IMR-90 (cell line): ENCODE measurements at regions not wholly inside any gene's neighbourhood (a gene's known extent, or its start where the extent isn't known, plus 50 kb on each side); places are given as distances from the start of the nearest gene placed in this dataset.

Experiments used
- ATAC-seq: fragments of 200-7000 bp; cut with Tn5 transposase; 2 replicates; pipeline ENCODE4 v1.9.1; 2020; ENCODE audit warnings: low read depth, mild to moderate bottlenecking, moderate library complexity
- BruUV-seq: library from RNA; stranded (reverse); fragments of 400-500 nt; replicated peaks from 2 replicates; lab custom pipeline; 2021; lab: Mats Ljungman, UMichigan
- CTCF ChIA-PET: fragments of 300-600 bp; formaldehyde crosslinking; extraction: SDS; loops from one replicate; lab custom pipeline; 2021; ENCODE audit warnings: antibody characterized with exemption; lab: Yijun Ruan, JAX
- POLR2A ChIA-PET: fragments of 300-600 bp; sonication (Branson Sonifier 250); formaldehyde crosslinking; loops from one replicate; lab custom pipeline; 2022; ENCODE audit warnings: antibody characterized with exemption; ENCODE audit not compliant: unreplicated experiment; lab: Charles Lee
- DNase-seq: peaks from one replicate; pipeline ENCODE4 v3.0.0; 2013
- H2AFZ ChIP-seq: replicated peaks from 2 replicates; pipeline ENCODE3; 2013; ENCODE audit warnings: low read length, mild to moderate bottlenecking; ENCODE audit not compliant: poor library complexity
- H2AK5ac ChIP-seq: 2 replicates; pipeline ENCODE4 v1.6.1; 2013; ENCODE audit warnings: low read depth, low read length, inconsistent platforms
- H2AK9ac ChIP-seq: replicated peaks from 2 replicates; pipeline ENCODE3; 2013; ENCODE audit warnings: mild to moderate bottlenecking, low read depth, low read length, moderate library complexity; ENCODE audit not compliant: poor library complexity
- H2BK120ac ChIP-seq: 2 replicates; pipeline ENCODE4 v1.6.1; 2013; ENCODE audit warnings: low read depth, low read length, inconsistent platforms
- H2BK15ac ChIP-seq: 3 replicates; pipeline ENCODE4 v1.6.1; 2013; ENCODE audit warnings: low read depth, low read length, inconsistent platforms
- H2BK20ac ChIP-seq: 2 replicates; pipeline ENCODE4 v1.6.1; 2013; ENCODE audit warnings: low read depth, mild to moderate bottlenecking, inconsistent platforms, low read length, moderate library complexity
- H2BK5ac ChIP-seq: 2 replicates; pipeline ENCODE4 v1.6.1; 2013; ENCODE audit warnings: mild to moderate bottlenecking, low read depth, low read length, inconsistent platforms; ENCODE audit not compliant: poor library complexity, severe bottlenecking
- H3K14ac ChIP-seq: replicated peaks from 2 replicates; pipeline ENCODE4 v1.6.1; 2013; ENCODE audit warnings: low read depth, low read length, inconsistent platforms
- H3K18ac ChIP-seq: 2 replicates; pipeline ENCODE4 v1.6.1; 2013; ENCODE audit warnings: low read depth, low read length, control low read depth
- H3K23ac ChIP-seq: 2 replicates; pipeline ENCODE4 v1.6.1; 2013; ENCODE audit warnings: low read depth, low read length, inconsistent platforms
- H3K27ac ChIP-seq: 2 replicates; pipeline ENCODE4 v1.5.1; 2013; ENCODE audit warnings: mild to moderate bottlenecking, control low read depth, low read length; ENCODE audit not compliant: insufficient read depth
- H3K27me3 ChIP-seq: 2 replicates; pipeline ENCODE4 v1.6.1; 2013; ENCODE audit warnings: low read length; ENCODE audit not compliant: control insufficient read depth, insufficient read depth
- H3K36me3 ChIP-seq: 2 replicates; pipeline ENCODE4 v1.6.1; 2013; ENCODE audit warnings: low read length, mixed read lengths; ENCODE audit not compliant: control insufficient read depth, insufficient read depth
- H3K4ac ChIP-seq: 2 replicates; pipeline ENCODE4 v1.6.1; 2013; ENCODE audit warnings: low read depth, low read length, inconsistent platforms
- H3K4me1 ChIP-seq: 2 replicates; pipeline ENCODE4 v1.6.1; 2013; ENCODE audit warnings: low read length, mixed read lengths; ENCODE audit not compliant: control insufficient read depth, insufficient read depth
- H3K4me2 ChIP-seq: 2 replicates; pipeline ENCODE4 v1.6.1; 2013; ENCODE audit warnings: low read depth, mild to moderate bottlenecking, control low read depth, low read length, moderate library complexity
- H3K4me3 ChIP-seq: 2 replicates; pipeline ENCODE4 v1.5.1; 2013; ENCODE audit warnings: low read depth, mild to moderate bottlenecking, control low read depth, low read length, moderate library complexity; ENCODE audit not compliant: insufficient read depth
- H3K56ac ChIP-seq: 2 replicates; pipeline ENCODE4 v1.6.1; 2013; ENCODE audit warnings: low read length, inconsistent platforms; ENCODE audit not compliant: insufficient read depth; ENCODE audit errors: extremely low read depth
- H3K79me1 ChIP-seq, 2 experiments: 2 replicates each; pipeline ENCODE4 v1.6.1; 2013; ENCODE audit warnings: low read length in 2 of 2, inconsistent platforms in 1 of 2, low read depth in 1 of 2
- H3K9ac ChIP-seq: 2 replicates; pipeline ENCODE4 v1.6.1; 2013; ENCODE audit warnings: low read depth, low read length, control low read depth
- H3K9me1 ChIP-seq: 2 replicates; pipeline ENCODE4 v1.6.1; 2013; ENCODE audit warnings: low read length, inconsistent platforms; ENCODE audit not compliant: insufficient read depth
- H3K9me3 ChIP-seq: 2 replicates; pipeline ENCODE4 v1.6.1; 2013; ENCODE audit warnings: low read length; ENCODE audit not compliant: control insufficient read depth, insufficient read depth
- H4K20me1 ChIP-seq: 2 replicates; pipeline ENCODE4 v1.6.1; 2013; ENCODE audit warnings: low read length, inconsistent platforms; ENCODE audit not compliant: insufficient read depth
- H4K5ac ChIP-seq: 2 replicates; pipeline ENCODE4 v1.6.1; 2013; ENCODE audit warnings: mild to moderate bottlenecking, low read depth, low read length, control low read depth
- H4K8ac ChIP-seq, 2 experiments: 2 replicates each; pipeline ENCODE4 v1.6.1; 2013; ENCODE audit warnings: low read depth in 2 of 2, low read length in 2 of 2, control low read depth in 1 of 2, inconsistent platforms in 1 of 2
- H4K91ac ChIP-seq: 2 replicates; pipeline ENCODE4 v1.6.1; 2013; ENCODE audit warnings: low read depth, low read length, inconsistent platforms; ENCODE audit not compliant: insufficient read depth
- BHLHE40 ChIP-seq: fragments of 150-350 bp; IDR thresholded peaks from 2 replicates; pipeline ENCODE4 v1.6.1; 2016; ENCODE audit warnings: mild to moderate bottlenecking, low read depth, low read length
- CEBPB ChIP-seq: IDR thresholded peaks from 2 replicates; pipeline ENCODE4 v1.6.1; 2012; ENCODE audit warnings: low read depth, low read length, improper control_type of control experiment
- CHD1 ChIP-seq: IDR thresholded peaks from 2 replicates; pipeline ENCODE4 v1.6.1; 2012; ENCODE audit warnings: low read depth, low read length, improper control_type of control experiment
- CTCF ChIP-seq: conservative IDR thresholded peaks from 2 replicates; pipeline ENCODE4 v1.5.1; 2012; ENCODE audit warnings: mild to moderate bottlenecking, low read depth, low read length, improper control_type of control experiment
- ELK1 ChIP-seq: fragments of 150-350 bp; IDR thresholded peaks from 2 replicates; pipeline ENCODE4 v1.6.1; 2016; ENCODE audit warnings: low read depth, mild to moderate bottlenecking, low read length, moderate library complexity, borderline replicate concordance
- FOS ChIP-seq: fragments of 150-350 bp; IDR thresholded peaks from 2 replicates; pipeline ENCODE4 v1.6.1; 2016; ENCODE audit warnings: low read depth, low read length
- MAFK ChIP-seq: IDR thresholded peaks from 2 replicates; pipeline ENCODE4 v1.6.1; 2012; ENCODE audit warnings: low read depth, low read length, improper control_type of control experiment
- MXI1 ChIP-seq: IDR thresholded peaks from 2 replicates; pipeline ENCODE4 v1.6.1; 2012; ENCODE audit warnings: low read depth, mild to moderate bottlenecking, low read length, moderate library complexity, borderline replicate concordance
- NFE2L2 ChIP-seq: fragments of 150-350 bp; IDR thresholded peaks from 2 replicates; pipeline ENCODE4 v1.6.1; 2016; ENCODE audit warnings: low read depth, mild to moderate bottlenecking, low read length
- POLR2A ChIP-seq: IDR thresholded peaks from 2 replicates; pipeline ENCODE4 v1.6.1; 2012; ENCODE audit warnings: mild to moderate bottlenecking, low read depth, low read length
- RAD21 ChIP-seq: IDR thresholded peaks from 2 replicates; pipeline ENCODE4 v1.6.1; 2012; ENCODE audit warnings: low read length, improper control_type of control experiment
- RCOR1 ChIP-seq: IDR thresholded peaks from 2 replicates; pipeline ENCODE4 v1.6.1; 2012; ENCODE audit warnings: mild to moderate bottlenecking, low read length, improper control_type of control experiment; ENCODE audit not compliant: insufficient replicate concordance
- RFX5 ChIP-seq: IDR thresholded peaks from 2 replicates; pipeline ENCODE4 v1.8.0; 2012; ENCODE audit warnings: low read depth, mild to moderate bottlenecking, low read length, moderate library complexity
- SMC3 ChIP-seq: fragments of 150-350 bp; IDR thresholded peaks from 2 replicates; pipeline ENCODE4 v1.6.1; 2016; ENCODE audit warnings: low read depth, mild to moderate bottlenecking, antibody characterized with exemption, low read length, moderate library complexity
- USF2 ChIP-seq: fragments of 150-350 bp; IDR thresholded peaks from 2 replicates; pipeline ENCODE4 v1.6.1; 2017; ENCODE audit warnings: mild to moderate bottlenecking, antibody characterized with exemption, low read length, low read depth
- WGBS, 2 experiments: methylation state at CpG; one replicate each; pipeline versions ENCODE4 v1.1.5 to v1.1.7; 2013; ENCODE audit warnings: missing lambda C conversion rate in 2 of 2; ENCODE audit not compliant: insufficient read length in 1 of 2; ENCODE audit errors: extremely low coverage in 2 of 2; 5-methylcytosine and 5-hydroxymethylcytosine counted together
- dilution Hi-C: fragments of 300-500 bp; cut with HindIII; formaldehyde crosslinking; loops from one replicate; pipeline ENCODE4 v1.14.3; 2018; ENCODE audit warnings: low sequenced_read_pairs; ENCODE audit not compliant: unreplicated experiment
- in situ Hi-C: fragments of 300-500 bp; cut with MboI; formaldehyde crosslinking; loops from 3 replicates; pipeline ENCODE4 v1.14.3; 2019; ENCODE audit warnings: low sequenced_read_pairs, inconsistent platforms, mixed read lengths
- intact Hi-C: fragments of 100-400 bp; cut with micrococcal nuclease; formaldehyde crosslinking; loops from 2 replicates; pipeline ENCODE4 v1.10.0; 2022

- Histone ChIP-seq H3K4me2 (no peak overlapping the region), H2AK9ac (no peak overlapping the region), H2AFZ (no peak overlapping the region), H3K27ac (0 out of 2 replicates have a peak overlapping the region, but pooled peaks have one; percentile 16), H3K36me3 (no peaks in the 10 kb centered on the region), H2BK5ac (no peak overlapping the region), H3K23ac (no peak overlapping the region), H3K4me1 (peaks cover 18% of the 10 kb centered on the region), H3K79me1 (no peaks in the 10 kb centered on the region), H2AK5ac (peak overlapping the region; percentile 44; the same call in 1 of the 2 replicates), H3K14ac (no peak overlapping the region), H3K9me3 (no peaks in the 10 kb centered on the region; the same call in 1 of the 2 replicates), H3K4me3 (no peak overlapping the region), H3K4ac (peak overlapping the region; percentile 69), H2BK20ac (peak overlapping the region; percentile 53; the same call in 1 of the 2 replicates), H3K18ac (no peak overlapping the region; the same call in 1 of the 2 replicates), H4K8ac (no peak overlapping the region; a peak in 1 of 4 replicates), H2BK15ac (peak overlapping the region; percentile 59; the same call in 1 of the 3 replicates), H4K5ac (no peak overlapping the region; the same call in 1 of the 2 replicates), H4K20me1 (no peaks in the 10 kb centered on the region), H3K56ac (no peak overlapping the region), H3K9ac (no peak overlapping the region), H2BK120ac (peak overlapping the region; percentile 83), H4K91ac (peak overlapping the region; percentile 57), H3K9me1 (peaks cover 16% of the 10 kb centered on the region), H3K27me3 (no peaks in the 10 kb centered on the region; the same call in 1 of the 2 replicates)
- ChIA-PET POLR2A (no interaction called here), CTCF (interaction anchor here (1.0 kb wide), 2 partner anchors 86 to 144 kb away, joined by 3 to 4 read pairs; no protein-coding TSS in a partner anchor)
- ATAC-seq, result no peak
- WGBS, 2 experiments, result 100% methylated on average over 3 of the region's 6 CpGs; no CpG with 5 or more reads in 1 of the 2 experiments
- in situ Hi-C loops (no loop called here), dilution Hi-C loops (no loop called here), intact Hi-C loops (no loop called here)
- BruUV-seq, result no TSS peak
- no peak for TF ChIP-seq CHD1
- no peak for TF ChIP-seq MXI1
- TF ChIP-seq RAD21, result no peak
- TF ChIP-seq CTCF, result no peak
- TF ChIP-seq NFE2L2, result no peak
- no peak for TF ChIP-seq FOS
- no peak for TF ChIP-seq ELK1
- TF ChIP-seq BHLHE40, result no peak
- TF ChIP-seq RCOR1, result no peak
- no peak for TF ChIP-seq CEBPB
- no peak for TF ChIP-seq SMC3
- no peak for TF ChIP-seq POLR2A
- no peak for TF ChIP-seq RFX5
- no peak for TF ChIP-seq MAFK
- TF ChIP-seq USF2, result no peak
- DNase-seq, result no peak
Observed at GRCh38 chr11:130718120-130718519, 198.2 kb downstream of the SNX19 start.
